Hematopoietic multipotent progenitor cell treated with erythropoietin and hydrocortisone succinate and interleukin-3 and kit ligand, for 17 days (in vitro differentiated cells): ENCODE measurements at regions not wholly inside any gene's neighbourhood (a gene's known extent, or its start where the extent isn't known, plus 50 kb on each side); places are given as distances from the start of the nearest gene placed in this dataset.
"Not testable (repeated sequence)": the region's sequence is repeated elsewhere in the genome, so short reads cannot be mapped to it uniquely, and the experiment has no call there.

ENCODE experiments used
- DNase-seq: peaks from one replicate; pipeline ENCODE4 v3.0.0-alpha.2; 2015; ENCODE audit warnings: low spot score

GRCh38 chr5:145450286-145450885 lies 384.8 kb downstream of the PRELID2 start:
- DNase-seq: no peak

GRCh38 chr5:145449794-145450193 lies 385.3 kb downstream of the PRELID2 start:
- DNase-seq: no peak

- DNase-seq: not testable (repeated sequence)
These were observed 388.3 kb downstream of the PRELID2 start for GRCh38 chr5:145446875-145447274.

- no peak for DNase-seq
These were observed 388.7 kb downstream of the PRELID2 start for GRCh38 chr5:145446412-145446811.

GRCh38 chr5:145445027-145445426 lies 390.1 kb downstream of the PRELID2 start:
- no peak for DNase-seq

- DNase-seq: no peak
These were observed 391.2 kb downstream of the PRELID2 start for GRCh38 chr5:145443964-145444363.

GRCh38 chr5:145443366-145443765 lies 391.8 kb downstream of the PRELID2 start:
- DNase-seq: no peak

- DNase-seq: not testable (repeated sequence)
These were observed 392.5 kb downstream of the PRELID2 start for GRCh38 chr5:145442661-145443060.

- DNase-seq: no peak
These were observed 393.9 kb downstream of the PRELID2 start for GRCh38 chr5:145441228-145441627.

- no peak for DNase-seq
These were observed 397.5 kb downstream of the PRELID2 start for GRCh38 chr5:145437627-145438026.

- no peak for DNase-seq
These were observed 402.1 kb downstream of the PRELID2 start for GRCh38 chr5:145433077-145433476.

- DNase-seq: no peak
These were observed 406.0 kb downstream of the PRELID2 start for GRCh38 chr5:145429170-145429569.

- DNase-seq: no peak
These were observed 427.1 kb downstream of the PRELID2 start for GRCh38 chr5:145408048-145408341.

GRCh38 chr5:145407300-145408047 lies 427.7 kb downstream of the PRELID2 start:
- no peak for DNase-seq

GRCh38 chr5:145403992-145404391 lies 431.1 kb downstream of the PRELID2 start:
- no peak for DNase-seq

GRCh38 chr5:145396888-145397287 lies 438.3 kb downstream of the PRELID2 start:
- no peak for DNase-seq

- DNase-seq: not testable (repeated sequence)
These were observed 440.0 kb downstream of the PRELID2 start for GRCh38 chr5:145395151-145395550.

- no peak for DNase-seq
These were observed 441.7 kb downstream of the PRELID2 start for GRCh38 chr5:145393426-145393825.

- DNase-seq: no peak
These were observed 446.1 kb downstream of the PRELID2 start for GRCh38 chr5:145389047-145389446.

GRCh38 chr5:145385276-145385675 lies 449.9 kb downstream of the PRELID2 start:
- DNase-seq: no peak

GRCh38 chr5:145378226-145378625 lies 456.9 kb downstream of the PRELID2 start:
- DNase-seq: no peak

- no peak for DNase-seq
These were observed 459.6 kb downstream of the PRELID2 start for GRCh38 chr5:145375521-145375920.

GRCh38 chr5:145365464-145365863 lies 469.7 kb downstream of the PRELID2 start:
- DNase-seq: no peak

- DNase-seq: no peak
These were observed 472.9 kb downstream of the PRELID2 start for GRCh38 chr5:145362266-145362665.
